HFFc6 (cell line): ENCODE measurements at regions not wholly inside any gene's neighbourhood (a gene's known extent, or its start where the extent isn't known, plus 50 kb on each side); places are given as distances from the start of the nearest gene placed in this dataset.

Experiments used
- DNase-seq: peaks from one replicate; pipeline ENCODE4 v3.0.0-alpha.2; 2018
- H3K27ac Mint-ChIP-seq: 2 replicates; pipeline ENCODE4 v1.8.0; 2020; ENCODE audit warnings: mild to moderate bottlenecking, mixed read lengths
- H3K27me3 Mint-ChIP-seq: 2 replicates; pipeline ENCODE4 v1.8.0; 2021; ENCODE audit warnings: mild to moderate bottlenecking, moderate library complexity, mixed read lengths; ENCODE audit not compliant: insufficient read depth
- H3K36me3 Mint-ChIP-seq: 2 replicates; pipeline ENCODE4 v1.8.0; 2021; ENCODE audit warnings: low read depth, mixed read lengths
- H3K4me1 Mint-ChIP-seq: 2 replicates; pipeline ENCODE4 v1.8.0; 2020; ENCODE audit warnings: low read depth, mixed read lengths
- H3K4me3 Mint-ChIP-seq: 2 replicates; pipeline ENCODE4 v1.8.0; 2020; ENCODE audit warnings: mild to moderate bottlenecking, moderate library complexity, mixed read lengths
- H3K9me3 Mint-ChIP-seq: 2 replicates; pipeline ENCODE4 v1.8.0; 2020; ENCODE audit warnings: mild to moderate bottlenecking, mixed read lengths
- CTCF ChIP-seq: fragments of 200-600 bp; sonication (generic); IDR thresholded peaks from 2 replicates; pipeline ENCODE4 v1.5.0; 2021; ENCODE audit warnings: antibody characterized with exemption, mild to moderate bottlenecking

- Mint-ChIP-seq H3K4me1 (no peaks in the 10 kb centered on the region), H3K36me3 (no peaks in the 10 kb centered on the region), H3K9me3 (peaks cover 15% of the 10 kb centered on the region), H3K27ac (no peak overlapping the region), H3K4me3 (no peak overlapping the region), H3K27me3 (no peaks in the 10 kb centered on the region; the same call in 1 of the 2 replicates)
- DNase-seq: no peak
- no peak for TF ChIP-seq CTCF
These were observed 497.8 kb downstream of the PLA2G4A start for GRCh38 chr1:187326557-187326956.

GRCh38 chr1:187336441-187337168 lies 507.9 kb downstream of the PLA2G4A start:
- DNase-seq: no peak
- no peaks in the 10 kb centered on the region for H3K27me3 Mint-ChIP-seq
- peaks cover 4% of the 10 kb centered on the region for H3K9me3 Mint-ChIP-seq
- TF ChIP-seq CTCF: no peak
- no peaks in the 10 kb centered on the region for H3K4me1 Mint-ChIP-seq
- no peak overlapping the region for H3K4me3 Mint-ChIP-seq
- H3K36me3 Mint-ChIP-seq: no peaks in the 10 kb centered on the region
- H3K27ac Mint-ChIP-seq: no peak overlapping the region

GRCh38 chr1:187338762-187339412 lies 510.1 kb downstream of the PLA2G4A start:
- no peaks in the 10 kb centered on the region for H3K27me3 Mint-ChIP-seq
- no peaks in the 10 kb centered on the region for H3K4me1 Mint-ChIP-seq
- H3K27ac Mint-ChIP-seq: no peak overlapping the region
- no peak overlapping the region for H3K4me3 Mint-ChIP-seq
- no peak for TF ChIP-seq CTCF
- no peak for DNase-seq
- H3K36me3 Mint-ChIP-seq: no peaks in the 10 kb centered on the region
- H3K9me3 Mint-ChIP-seq: peaks cover 4% of the 10 kb centered on the region; the same call in 1 of the 2 replicates

GRCh38 chr1:187342495-187342894 lies 513.7 kb downstream of the PLA2G4A start:
- Mint-ChIP-seq H3K27ac (no peak overlapping the region), H3K36me3 (no peaks in the 10 kb centered on the region), H3K9me3 (no peaks in the 10 kb centered on the region), H3K4me3 (no peak overlapping the region), H3K4me1 (no peaks in the 10 kb centered on the region), H3K27me3 (no peaks in the 10 kb centered on the region)
- DNase-seq: no peak
- TF ChIP-seq CTCF: no peak

GRCh38 chr1:187374082-187374481 lies 545.3 kb downstream of the PLA2G4A start:
- H3K4me3 Mint-ChIP-seq: no peak overlapping the region
- no peaks in the 10 kb centered on the region for H3K4me1 Mint-ChIP-seq
- H3K27me3 Mint-ChIP-seq: no peaks in the 10 kb centered on the region; the same call in 1 of the 2 replicates
- H3K9me3 Mint-ChIP-seq: peaks cover 27% of the 10 kb centered on the region
- DNase-seq: no peak
- no peak for TF ChIP-seq CTCF
- no peak overlapping the region for H3K27ac Mint-ChIP-seq
- H3K36me3 Mint-ChIP-seq: no peaks in the 10 kb centered on the region
